PFSK-1 (cell line): ENCODE measurements at regions not wholly inside any gene's neighbourhood (a gene's known extent, or its start where the extent isn't known, plus 50 kb on each side); places are given as distances from the start of the nearest gene placed in this dataset.

ENCODE experiments used
- FOXP2 ChIP-seq: optimal IDR thresholded peaks from 2 replicates; pipeline ENCODE3; 2011; ENCODE audit warnings: borderline replicate concordance, control low read depth, inconsistent platforms; ENCODE audit not compliant: insufficient read depth; ENCODE audit errors: extremely low read length, extremely low read depth
- POLR2AphosphoS5 ChIP-seq: IDR thresholded peaks from 2 replicates; pipeline ENCODE4 v1.6.1; 2012; ENCODE audit warnings: low read depth, mild to moderate bottlenecking, control low read depth, low read length, moderate library complexity
- SIN3A ChIP-seq: IDR thresholded peaks from 2 replicates; pipeline ENCODE4 v1.6.1; 2012; ENCODE audit warnings: mild to moderate bottlenecking, low read length, moderate library complexity, borderline replicate concordance; ENCODE audit not compliant: insufficient read depth
- TAF1 ChIP-seq: IDR thresholded peaks from 2 replicates; pipeline ENCODE4 v1.6.1; 2012; ENCODE audit warnings: low read length, control low read depth, borderline replicate concordance; ENCODE audit not compliant: insufficient read depth
- TF ChIP-seq, protein P1 (sequence below), 2 experiments: IDR thresholded peaks; 2 replicates each; pipeline versions ENCODE4 v1.6.1 to v1.8.0; 2011 to 2012; ENCODE audit warnings: low read depth in 2 of 2, low read length in 2 of 2, control low read depth in 1 of 2, inconsistent platforms in 1 of 2, mild to moderate bottlenecking in 1 of 2, moderate library complexity in 1 of 2; ENCODE audit not compliant: insufficient read depth in 1 of 2

GRCh38 chr18:29271501-29271900 lies 1094.6 kb upstream of the CDH2 start:
- no peak for TF ChIP-seq POLR2AphosphoS5

DNA sequence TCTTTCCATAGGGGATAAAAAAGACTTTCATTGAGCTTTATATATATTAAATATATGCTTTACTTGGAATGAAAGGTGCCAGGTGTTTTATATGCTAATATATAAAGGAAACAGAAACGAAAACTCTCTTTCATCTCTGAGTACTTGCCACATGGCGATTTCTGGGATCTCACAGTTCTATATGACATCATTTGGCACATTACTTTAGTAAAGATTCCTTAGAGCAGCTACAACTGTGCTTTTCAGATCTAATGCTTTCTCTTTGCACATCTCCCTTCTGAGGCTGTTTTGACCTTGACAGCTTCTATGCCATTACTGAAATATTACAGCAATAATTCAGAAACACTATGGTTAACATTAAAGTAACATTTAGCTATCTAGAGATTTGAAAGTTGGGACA lies 1082.9 kb upstream of the CDH2 start:
- TF ChIP-seq POLR2AphosphoS5 (no peak), FOXP2 (no peak), TAF1 (no peak), SIN3A (no peak)
- TF ChIP-seq, protein P1, sequence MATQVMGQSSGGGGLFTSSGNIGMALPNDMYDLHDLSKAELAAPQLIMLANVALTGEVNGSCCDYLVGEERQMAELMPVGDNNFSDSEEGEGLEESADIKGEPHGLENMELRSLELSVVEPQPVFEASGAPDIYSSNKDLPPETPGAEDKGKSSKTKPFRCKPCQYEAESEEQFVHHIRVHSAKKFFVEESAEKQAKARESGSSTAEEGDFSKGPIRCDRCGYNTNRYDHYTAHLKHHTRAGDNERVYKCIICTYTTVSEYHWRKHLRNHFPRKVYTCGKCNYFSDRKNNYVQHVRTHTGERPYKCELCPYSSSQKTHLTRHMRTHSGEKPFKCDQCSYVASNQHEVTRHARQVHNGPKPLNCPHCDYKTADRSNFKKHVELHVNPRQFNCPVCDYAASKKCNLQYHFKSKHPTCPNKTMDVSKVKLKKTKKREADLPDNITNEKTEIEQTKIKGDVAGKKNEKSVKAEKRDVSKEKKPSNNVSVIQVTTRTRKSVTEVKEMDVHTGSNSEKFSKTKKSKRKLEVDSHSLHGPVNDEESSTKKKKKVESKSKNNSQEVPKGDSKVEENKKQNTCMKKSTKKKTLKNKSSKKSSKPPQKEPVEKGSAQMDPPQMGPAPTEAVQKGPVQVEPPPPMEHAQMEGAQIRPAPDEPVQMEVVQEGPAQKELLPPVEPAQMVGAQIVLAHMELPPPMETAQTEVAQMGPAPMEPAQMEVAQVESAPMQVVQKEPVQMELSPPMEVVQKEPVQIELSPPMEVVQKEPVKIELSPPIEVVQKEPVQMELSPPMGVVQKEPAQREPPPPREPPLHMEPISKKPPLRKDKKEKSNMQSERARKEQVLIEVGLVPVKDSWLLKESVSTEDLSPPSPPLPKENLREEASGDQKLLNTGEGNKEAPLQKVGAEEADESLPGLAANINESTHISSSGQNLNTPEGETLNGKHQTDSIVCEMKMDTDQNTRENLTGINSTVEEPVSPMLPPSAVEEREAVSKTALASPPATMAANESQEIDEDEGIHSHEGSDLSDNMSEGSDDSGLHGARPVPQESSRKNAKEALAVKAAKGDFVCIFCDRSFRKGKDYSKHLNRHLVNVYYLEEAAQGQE (IDR thresholded peaks at IDR 0.05; ENCODE audit: insufficient read depth in 1 of 2, low read depth in 2 of 2, low read length in 2 of 2) = no peak

DNA sequence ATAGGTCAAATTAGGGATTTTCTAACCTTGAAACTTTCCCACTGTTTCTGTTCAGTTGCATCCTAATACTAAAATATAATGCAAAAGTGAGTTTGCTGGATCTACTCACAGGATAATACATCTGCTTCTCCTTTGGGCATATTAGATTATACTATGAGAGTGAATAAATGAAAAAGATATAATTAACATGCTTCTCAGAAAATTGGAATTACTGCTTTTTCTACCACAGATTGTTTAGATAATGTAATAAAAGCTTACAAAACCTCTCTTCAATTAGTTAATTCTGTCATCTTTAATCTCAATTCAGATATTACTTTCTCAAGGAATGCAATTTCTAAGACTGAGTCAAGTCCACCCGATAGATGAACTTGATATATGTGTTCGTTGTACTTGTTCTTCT lies 1077.2 kb upstream of the CDH2 start:
- TF ChIP-seq FOXP2 (no peak), SIN3A (no peak), TAF1 (no peak), POLR2AphosphoS5 (no peak)
- TF ChIP-seq, protein P1 (IDR thresholded peaks at IDR 0.05; ENCODE audit: insufficient read depth in 1 of 2, low read depth in 2 of 2, low read length in 2 of 2) = no peak

DNA sequence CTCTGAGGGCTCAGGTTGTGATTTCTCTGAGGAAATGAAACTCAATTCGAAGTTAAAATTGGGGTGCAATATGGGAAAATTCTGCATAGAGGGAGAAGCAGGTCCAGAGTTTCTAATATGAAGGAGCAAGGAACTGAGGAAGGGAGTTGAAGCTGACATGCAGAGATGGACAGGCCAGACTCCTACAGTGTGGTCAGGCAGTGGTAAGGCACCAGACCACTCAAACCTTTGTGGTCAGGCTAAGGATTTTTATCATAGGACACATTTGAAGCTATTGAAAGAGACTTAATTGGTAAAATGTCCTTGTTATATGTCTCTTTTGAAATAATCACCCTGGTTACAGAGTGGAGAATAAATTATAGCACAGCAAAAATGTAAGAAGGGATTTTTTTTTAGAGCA lies 1074.8 kb upstream of the CDH2 start:
- TF ChIP-seq SIN3A (no peak), POLR2AphosphoS5 (no peak), FOXP2 (no peak), TAF1 (no peak)
- TF ChIP-seq, protein P1 (IDR thresholded peaks at IDR 0.05; ENCODE audit: insufficient read depth in 1 of 2, low read depth in 2 of 2, low read length in 2 of 2) = no peak

GRCh38 chr18:29250843-29251242 lies 1073.9 kb upstream of the CDH2 start:
- TF ChIP-seq SIN3A (no peak), TAF1 (no peak), FOXP2 (no peak), POLR2AphosphoS5 (no peak)
- TF ChIP-seq, protein P1 (IDR thresholded peaks at IDR 0.05; ENCODE audit: insufficient read depth in 1 of 2, low read depth in 2 of 2, low read length in 2 of 2) = no peak

DNA sequence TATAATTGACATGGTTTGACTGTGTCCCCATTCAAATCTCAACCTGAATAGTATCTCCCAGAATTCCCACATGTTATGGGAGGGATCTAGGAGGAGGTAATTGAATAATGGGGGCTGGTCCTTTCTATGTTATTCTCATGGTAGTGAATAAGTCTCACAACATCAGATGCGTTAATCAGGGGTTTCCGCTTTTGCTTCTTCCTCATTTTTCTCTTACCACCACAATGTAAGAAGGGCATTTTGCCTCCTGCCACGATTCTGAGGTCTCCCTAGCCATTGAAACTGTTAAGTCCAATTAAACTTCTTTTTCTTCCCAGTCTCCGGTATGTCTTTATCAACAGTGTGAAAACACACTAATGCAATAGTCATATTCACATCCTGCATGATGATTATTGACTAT lies 1073.3 kb upstream of the CDH2 start:
- TF ChIP-seq POLR2AphosphoS5 = no peak
- no peak for TF ChIP-seq TAF1
- TF ChIP-seq, protein P1 (IDR thresholded peaks at IDR 0.05; ENCODE audit: insufficient read depth in 1 of 2, low read depth in 2 of 2, low read length in 2 of 2) = no peak
- no peak for TF ChIP-seq FOXP2
- TF ChIP-seq SIN3A = no peak
